GM12872 (cell line): ENCODE measurements at regions not wholly inside any gene's neighbourhood (a gene's known extent, or its start where the extent isn't known, plus 50 kb on each side); places are given as distances from the start of the nearest gene placed in this dataset.

Experiments
- TF ChIP-seq, protein P1 (sequence below): IDR thresholded peaks from 3 replicates; pipeline ENCODE4 v1.5.1; 2011; ENCODE audit warnings: low read depth, mild to moderate bottlenecking, low read length, moderate library complexity; ENCODE audit not compliant: insufficient read depth

DNA sequence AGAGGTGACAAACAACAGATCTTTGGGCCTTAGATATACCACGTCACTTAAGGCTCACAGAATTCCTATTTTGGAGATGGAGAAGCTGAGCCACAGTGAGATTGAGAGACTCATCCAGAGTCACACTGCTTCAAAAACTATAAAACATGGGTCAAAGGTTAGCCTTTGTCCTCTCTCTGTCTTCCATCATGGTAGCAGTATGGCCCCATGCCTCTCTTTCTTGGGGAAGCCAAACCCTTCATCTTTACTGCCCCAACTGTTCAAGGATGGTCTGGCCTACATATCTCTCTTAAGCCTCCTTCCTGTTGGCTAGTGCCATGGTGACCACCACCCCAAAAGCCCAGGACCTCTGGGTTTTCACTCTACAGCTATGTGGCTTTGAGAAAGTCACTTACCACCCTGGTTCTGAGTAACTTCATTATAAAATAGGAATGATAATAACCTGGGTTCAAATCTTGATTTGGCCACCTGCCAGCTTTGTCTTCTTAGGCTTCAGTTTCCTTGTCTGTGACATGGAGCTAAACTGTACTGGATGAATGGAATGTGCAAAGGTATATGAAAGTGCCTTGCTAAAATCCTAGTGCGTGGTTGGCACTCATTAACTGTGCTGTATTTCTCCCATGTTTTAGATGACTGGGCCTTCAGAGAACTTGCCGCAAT, 85.9 kb upstream of the JUN start:
- TF ChIP-seq, protein P1, sequence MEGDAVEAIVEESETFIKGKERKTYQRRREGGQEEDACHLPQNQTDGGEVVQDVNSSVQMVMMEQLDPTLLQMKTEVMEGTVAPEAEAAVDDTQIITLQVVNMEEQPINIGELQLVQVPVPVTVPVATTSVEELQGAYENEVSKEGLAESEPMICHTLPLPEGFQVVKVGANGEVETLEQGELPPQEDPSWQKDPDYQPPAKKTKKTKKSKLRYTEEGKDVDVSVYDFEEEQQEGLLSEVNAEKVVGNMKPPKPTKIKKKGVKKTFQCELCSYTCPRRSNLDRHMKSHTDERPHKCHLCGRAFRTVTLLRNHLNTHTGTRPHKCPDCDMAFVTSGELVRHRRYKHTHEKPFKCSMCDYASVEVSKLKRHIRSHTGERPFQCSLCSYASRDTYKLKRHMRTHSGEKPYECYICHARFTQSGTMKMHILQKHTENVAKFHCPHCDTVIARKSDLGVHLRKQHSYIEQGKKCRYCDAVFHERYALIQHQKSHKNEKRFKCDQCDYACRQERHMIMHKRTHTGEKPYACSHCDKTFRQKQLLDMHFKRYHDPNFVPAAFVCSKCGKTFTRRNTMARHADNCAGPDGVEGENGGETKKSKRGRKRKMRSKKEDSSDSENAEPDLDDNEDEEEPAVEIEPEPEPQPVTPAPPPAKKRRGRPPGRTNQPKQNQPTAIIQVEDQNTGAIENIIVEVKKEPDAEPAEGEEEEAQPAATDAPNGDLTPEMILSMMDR: no peak

DNA sequence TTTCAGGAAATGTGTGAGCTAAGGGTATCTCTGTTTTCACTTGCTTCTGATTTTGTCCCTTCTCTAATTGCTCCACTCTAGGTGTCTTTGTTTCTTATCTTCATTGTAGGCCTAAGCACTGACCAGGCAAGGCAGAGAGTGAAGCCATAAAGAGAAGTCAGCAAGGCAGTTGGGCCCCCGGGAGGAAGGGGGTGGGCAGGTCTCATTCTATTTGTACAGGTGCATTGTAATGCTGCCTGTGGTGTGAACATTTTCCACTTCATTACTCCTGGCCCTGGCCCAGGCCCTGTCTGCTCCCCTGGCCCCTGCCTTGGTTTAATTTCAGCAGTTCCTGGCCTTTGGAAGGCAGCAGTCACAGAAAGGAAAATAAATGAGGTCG, 86.4 kb upstream of the JUN start:
- TF ChIP-seq, protein P1: no peak

DNA sequence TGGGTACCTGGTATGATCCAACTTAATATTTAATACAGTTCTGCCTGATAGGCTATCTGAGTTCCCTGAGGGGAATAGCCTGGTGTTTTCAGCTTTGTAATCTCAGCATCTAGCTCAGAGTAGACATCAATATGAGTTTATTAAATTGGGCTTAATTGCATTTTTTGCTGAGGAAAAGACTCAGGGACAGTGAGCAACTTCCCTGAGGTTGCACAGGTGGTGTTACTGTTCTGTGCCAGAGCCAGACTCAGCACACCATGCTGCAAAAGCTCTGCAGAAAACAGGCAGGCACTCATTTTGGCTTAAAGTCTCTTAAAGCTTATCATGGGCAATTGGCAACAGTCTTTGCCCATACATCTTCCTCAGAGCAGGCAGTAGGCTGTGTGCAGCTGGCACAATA, 90.5 kb upstream of the JUN start:
- TF ChIP-seq, protein P1: no peak

DNA sequence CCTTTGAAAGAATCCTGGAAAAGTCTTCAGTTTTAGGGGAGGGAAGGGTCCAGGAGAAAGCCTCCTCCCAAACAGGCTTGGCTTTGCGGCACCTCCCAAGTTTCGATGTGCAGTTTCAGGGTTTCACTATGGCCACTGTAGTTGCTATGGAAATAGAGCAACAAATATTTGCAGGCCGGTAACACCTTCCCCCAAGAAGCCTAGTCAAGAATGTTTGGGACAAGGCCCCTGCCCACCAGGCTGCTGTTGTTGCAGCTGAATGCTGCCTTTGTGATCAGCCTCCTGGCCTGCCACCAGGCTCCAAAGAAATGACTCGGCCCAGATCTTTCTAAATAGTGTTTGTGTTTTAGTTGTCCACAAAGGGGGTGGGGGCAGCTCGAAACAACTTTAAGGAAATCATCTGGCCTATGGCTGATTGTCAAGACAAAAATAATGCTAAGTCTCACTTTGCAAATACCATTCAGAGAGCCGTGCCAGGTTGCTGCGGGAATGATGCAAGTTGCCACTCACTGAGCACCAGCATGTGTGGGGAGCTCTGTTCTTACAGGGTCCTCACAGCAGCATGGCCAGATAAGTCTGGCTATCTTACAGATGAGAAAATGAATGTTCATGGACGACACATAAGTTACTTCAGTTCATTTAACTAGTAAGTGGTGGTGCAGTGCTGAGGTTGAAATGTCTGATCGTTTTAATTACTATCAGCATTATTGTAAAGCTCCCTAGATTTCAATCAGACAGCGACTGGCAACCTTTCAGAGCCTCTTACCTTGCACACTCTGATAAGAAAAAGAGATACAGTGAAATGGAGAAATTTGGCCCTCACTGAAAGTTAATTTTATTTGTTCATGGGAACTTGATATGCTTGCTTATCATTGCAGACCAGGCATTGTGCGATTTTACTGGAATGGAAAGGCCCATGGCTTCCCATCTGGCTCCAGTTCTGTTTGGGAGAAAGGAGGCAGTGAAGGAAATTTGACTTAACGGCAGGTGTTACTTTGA, 91.2 kb upstream of the JUN start:
- TF ChIP-seq, protein P1: no peak

DNA sequence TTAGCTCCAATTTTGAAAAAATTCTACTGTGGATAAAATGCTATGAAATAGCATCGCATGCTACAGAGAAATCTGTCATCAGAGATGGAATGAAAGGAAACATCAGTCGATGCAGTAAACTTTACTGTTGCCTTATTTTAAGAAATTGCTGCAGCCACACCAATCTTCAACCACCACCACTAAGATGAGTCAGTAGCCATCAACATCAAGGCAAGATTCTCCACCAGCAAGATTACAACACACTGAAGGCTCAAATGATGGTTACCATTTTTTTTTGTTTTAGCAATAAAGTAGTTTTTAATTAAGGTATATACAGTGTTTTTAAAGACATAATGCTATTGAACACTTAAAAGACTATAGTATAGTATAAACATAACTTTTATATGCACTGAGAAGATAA, 95.6 kb upstream of the JUN start:
- TF ChIP-seq, protein P1: no peak

DNA sequence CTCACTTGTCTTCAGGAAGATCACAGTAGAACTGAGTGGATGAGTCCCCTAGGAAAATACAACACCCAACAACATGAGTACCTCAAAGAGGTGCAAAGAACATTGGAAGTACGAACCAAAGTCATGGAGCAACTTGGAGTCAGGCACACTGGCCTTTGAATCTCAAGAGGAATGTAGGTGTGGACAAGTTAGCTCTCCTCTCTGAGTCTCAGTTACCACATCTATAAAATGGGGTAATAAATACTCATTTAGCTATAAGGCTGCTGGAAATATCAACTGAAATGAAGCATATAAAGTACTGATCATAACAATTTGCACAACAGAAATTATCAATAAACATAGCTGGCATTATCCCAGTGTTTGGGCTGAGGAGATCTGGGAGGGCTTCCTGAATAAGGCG, 96.7 kb upstream of the JUN start:
- TF ChIP-seq, protein P1: no peak

DNA sequence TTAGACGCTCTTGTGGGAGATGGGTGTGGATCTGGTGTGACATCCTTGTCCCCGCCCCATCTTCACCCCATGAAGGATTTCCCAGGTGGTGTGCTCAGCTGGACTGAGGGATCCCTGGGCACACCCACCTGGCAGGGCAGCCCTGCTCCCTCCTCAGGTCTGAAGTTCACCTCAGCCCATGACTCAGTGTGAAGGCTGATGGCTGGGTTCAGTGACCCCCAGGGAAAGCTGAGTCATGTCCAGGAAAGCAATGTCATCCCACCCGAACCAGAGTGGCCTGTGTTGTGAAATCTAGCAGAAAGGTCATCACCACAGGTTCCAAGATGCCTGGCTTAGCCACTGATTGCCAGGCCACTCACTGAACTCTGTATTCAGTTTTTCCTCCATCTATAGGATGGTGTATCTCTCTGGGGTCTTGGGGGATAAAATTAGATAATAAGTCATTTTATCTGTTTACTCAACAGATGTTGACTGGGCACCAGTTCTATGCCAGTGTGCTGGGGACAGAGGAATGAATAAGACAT, 97.7 kb upstream of the JUN start:
- TF ChIP-seq, protein P1: no peak
